HUDEP-2 (cell line): ENCODE measurements at regions not wholly inside any gene's neighbourhood (a gene's known extent, or its start where the extent isn't known, plus 50 kb on each side); places are given as distances from the start of the nearest gene placed in this dataset.
A peak's percentile ranks its signal among the peaks of the same experiment; 100 is the strongest.
"Not testable (repeated sequence)": the region's sequence is repeated elsewhere in the genome, so short reads cannot be mapped to it uniquely, and the experiment has no call there.

Source experiments
- DNase-seq, 76 experiments: peaks; one replicate each; lab custom pipeline; 2025; ENCODE audit not compliant: unreplicated experiment in 76 of 76; lab: John Stamatoyannopoulos, UW

GRCh38 chr17:63171428-63172393 is 205.7 kb downstream of the TANC2 start:
- no peak for DNase-seq

- no peak for DNase-seq
These were observed 207.4 kb downstream of the TANC2 start for GRCh38 chr17:63173450-63173849.

- no peak for DNase-seq
These were observed 207.9 kb downstream of the TANC2 start for GRCh38 chr17:63173903-63174302.

- no peak for DNase-seq
These were observed 212.5 kb downstream of the TANC2 start for GRCh38 chr17:63178530-63178929.

- DNase-seq: no peak
These were observed 215.8 kb downstream of the TANC2 start for GRCh38 chr17:63181856-63182255.

- no peak for DNase-seq
These were observed 219.4 kb downstream of the TANC2 start for GRCh38 chr17:63185420-63185819.

GRCh38 chr17:63189082-63189481 is 223.0 kb downstream of the TANC2 start:
- DNase-seq: peak in 2 of 76 experiments; percentile 6 to 9

GRCh38 chr17:63189930-63190329 is 223.9 kb downstream of the TANC2 start:
- DNase-seq: no peak

GRCh38 chr17:63190821-63191370 is 224.9 kb downstream of the TANC2 start:
- DNase-seq: no peak

GRCh38 chr17:63191610-63192009 is 225.6 kb downstream of the TANC2 start:
- no peak for DNase-seq

GRCh38 chr17:63193827-63194226 is 227.8 kb downstream of the TANC2 start:
- no peak for DNase-seq

- no peak for DNase-seq
These were observed 230.8 kb downstream of the TANC2 start for GRCh38 chr17:63196772-63197335.

GRCh38 chr17:63203652-63204051 is 237.6 kb downstream of the TANC2 start:
- no peak for DNase-seq

GRCh38 chr17:63221939-63222338 is 224.2 kb downstream of the CYB561 start:
- DNase-seq: no peak

GRCh38 chr17:63222655-63223054 is 223.5 kb downstream of the CYB561 start:
- DNase-seq: peak in 7 of 76 experiments; percentile 1 to 37 (median 7)

- DNase-seq: no peak
These were observed 222.7 kb downstream of the CYB561 start for GRCh38 chr17:63223212-63223911.

GRCh38 chr17:63224644-63225043 is 221.5 kb downstream of the CYB561 start:
- no peak for DNase-seq

GRCh38 chr17:63226720-63227119 is 219.4 kb downstream of the CYB561 start:
- not testable (repeated sequence) for DNase-seq

GRCh38 chr17:63231015-63231620 is 215.0 kb downstream of the CYB561 start:
- not testable (repeated sequence) for DNase-seq

- DNase-seq: no peak
These were observed 213.4 kb downstream of the CYB561 start for GRCh38 chr17:63232565-63233310.
